Fibroblast of lung (primary cell): ENCODE measurements at regions not wholly inside any gene's neighbourhood (a gene's known extent, or its start where the extent isn't known, plus 50 kb on each side); places are given as distances from the start of the nearest gene placed in this dataset.

Experiments used
- DNase-seq, 2 donors: peaks; one replicate each; pipeline versions ENCODE4 v3.0.0 to v3.0.0-alpha.2; 2010; ENCODE audit warnings: low read depth in 2 of 2
- H2AFZ ChIP-seq: 2 replicates; pipeline ENCODE4 v1.5.1; 2012; ENCODE audit warnings: low read length, control low read depth, inconsistent platforms
- H3K27ac ChIP-seq: 2 replicates; pipeline ENCODE4 v1.5.1; 2011; ENCODE audit warnings: low read length, control low read depth; ENCODE audit not compliant: insufficient read depth
- H3K27me3 ChIP-seq: 2 replicates; pipeline ENCODE4 v1.5.1; 2011; ENCODE audit warnings: mild to moderate bottlenecking, low read length; ENCODE audit not compliant: control insufficient read depth, insufficient read depth
- H3K36me3 ChIP-seq: 2 replicates; pipeline ENCODE4 v1.5.1; 2011; ENCODE audit warnings: low read length; ENCODE audit not compliant: control insufficient read depth, insufficient read depth
- H3K4me1 ChIP-seq: 2 replicates; pipeline ENCODE4 v1.5.1; 2011; ENCODE audit warnings: low read length; ENCODE audit not compliant: control insufficient read depth, insufficient read depth; ENCODE audit errors: extremely low read depth
- H3K4me2 ChIP-seq: 2 replicates; pipeline ENCODE4 v1.5.1; 2011; ENCODE audit warnings: low read length, control low read depth; ENCODE audit not compliant: insufficient read depth; ENCODE audit errors: extremely low read depth
- H3K4me3 ChIP-seq, 4 experiments: fragments of 200-600 bp in 1 of 4; sonication (generic) in 1 of 4; replicated peaks in 1 of 4; 2 replicates each; pipeline ENCODE4 v1.5.1; 2011 to 2016; ENCODE audit warnings: low read length in 4 of 4, low read depth in 3 of 4, mild to moderate bottlenecking in 3 of 4, control low read depth in 2 of 4, inconsistent platforms in 1 of 4, mixed read lengths in 1 of 4; ENCODE audit not compliant: insufficient read depth in 1 of 4; ENCODE audit errors: control extremely low read depth in 1 of 4
- H3K79me2 ChIP-seq: 2 replicates; pipeline ENCODE4 v1.5.1; 2012; ENCODE audit warnings: mild to moderate bottlenecking, low read length, inconsistent platforms; ENCODE audit not compliant: control insufficient read depth, insufficient read depth
- H3K9ac ChIP-seq: 2 replicates; pipeline ENCODE4 v1.5.1; 2011; ENCODE audit warnings: mild to moderate bottlenecking, low read length, control low read depth; ENCODE audit not compliant: insufficient read depth
- H3K9me3 ChIP-seq: 2 replicates; pipeline ENCODE4 v1.5.1; 2012; ENCODE audit warnings: low read depth, low read length; ENCODE audit not compliant: control insufficient read depth, insufficient read depth
- H4K20me1 ChIP-seq: 2 replicates; pipeline ENCODE4 v1.5.1; 2011; ENCODE audit warnings: low read length; ENCODE audit not compliant: control insufficient read depth, insufficient read depth; ENCODE audit errors: extremely low read depth
- EZH2 ChIP-seq: IDR thresholded peaks from 2 replicates; pipeline ENCODE4 v1.5.1; 2012; ENCODE audit warnings: low read length, control low read depth, mild to moderate bottlenecking; ENCODE audit errors: missing control alignments
- TF ChIP-seq, protein P1 (sequence below), 2 donors: IDR thresholded peaks in 1 of 2; conservative IDR thresholded peaks in 1 of 2; 1 replicate in 1 of 2; 2 replicates in 1 of 2; pipeline ENCODE4 v1.5.1; 2011 to 2012; ENCODE audit warnings: low read length in 2 of 2, control low read depth in 1 of 2, inconsistent platforms in 1 of 2, low read depth in 1 of 2, mild to moderate bottlenecking in 1 of 2

DNA sequence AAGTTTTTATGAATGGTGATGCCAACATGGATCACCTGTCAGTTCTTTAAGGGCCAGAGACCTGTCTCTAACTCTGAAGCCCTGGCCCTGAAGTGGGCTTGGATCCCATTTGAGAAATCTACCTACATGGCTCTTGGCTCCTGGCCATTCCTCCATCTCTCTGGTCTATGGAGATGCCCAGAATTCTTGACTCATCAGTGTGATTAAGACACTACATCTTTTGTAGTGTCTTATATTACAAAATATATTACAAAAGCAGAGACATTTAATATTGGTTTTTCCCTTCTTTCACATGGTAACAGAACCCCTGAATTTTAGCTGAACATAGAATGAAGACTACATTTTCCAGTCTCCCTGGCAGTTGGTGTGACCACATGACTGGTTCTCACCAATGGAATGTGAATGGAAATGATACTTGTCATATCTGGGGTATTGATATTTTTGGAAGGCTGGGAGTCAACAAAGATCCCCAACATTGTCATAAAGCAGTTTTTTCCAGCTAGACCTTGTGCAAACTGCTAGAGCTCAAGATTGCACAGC, 198.3 kb downstream of the SREK1 start:
- no peaks in the 10 kb centered on the region for H3K79me2 ChIP-seq
- H3K4me3 ChIP-seq = no peak overlapping the region
- no peak overlapping the region for H3K9ac ChIP-seq
- no peak for DNase-seq
- H2AFZ ChIP-seq = no peak overlapping the region
- TF ChIP-seq, protein P1, sequence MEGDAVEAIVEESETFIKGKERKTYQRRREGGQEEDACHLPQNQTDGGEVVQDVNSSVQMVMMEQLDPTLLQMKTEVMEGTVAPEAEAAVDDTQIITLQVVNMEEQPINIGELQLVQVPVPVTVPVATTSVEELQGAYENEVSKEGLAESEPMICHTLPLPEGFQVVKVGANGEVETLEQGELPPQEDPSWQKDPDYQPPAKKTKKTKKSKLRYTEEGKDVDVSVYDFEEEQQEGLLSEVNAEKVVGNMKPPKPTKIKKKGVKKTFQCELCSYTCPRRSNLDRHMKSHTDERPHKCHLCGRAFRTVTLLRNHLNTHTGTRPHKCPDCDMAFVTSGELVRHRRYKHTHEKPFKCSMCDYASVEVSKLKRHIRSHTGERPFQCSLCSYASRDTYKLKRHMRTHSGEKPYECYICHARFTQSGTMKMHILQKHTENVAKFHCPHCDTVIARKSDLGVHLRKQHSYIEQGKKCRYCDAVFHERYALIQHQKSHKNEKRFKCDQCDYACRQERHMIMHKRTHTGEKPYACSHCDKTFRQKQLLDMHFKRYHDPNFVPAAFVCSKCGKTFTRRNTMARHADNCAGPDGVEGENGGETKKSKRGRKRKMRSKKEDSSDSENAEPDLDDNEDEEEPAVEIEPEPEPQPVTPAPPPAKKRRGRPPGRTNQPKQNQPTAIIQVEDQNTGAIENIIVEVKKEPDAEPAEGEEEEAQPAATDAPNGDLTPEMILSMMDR (conservative IDR thresholded peaks at IDR 0.05 in 1 of 2, IDR thresholded peaks at IDR 0.05 in 1 of 2; ENCODE audit: low read depth in 1 of 2, low read length in 2 of 2) = no peak
- TF ChIP-seq EZH2 = no peak
- H3K36me3 ChIP-seq = no peaks in the 10 kb centered on the region
- H3K4me1 ChIP-seq = no peaks in the 10 kb centered on the region
- no peaks in the 10 kb centered on the region for H3K9me3 ChIP-seq
- no peak overlapping the region for H3K4me2 ChIP-seq
- no peaks in the 10 kb centered on the region for H3K27me3 ChIP-seq
- no peak overlapping the region for H3K27ac ChIP-seq
- H4K20me1 ChIP-seq = no peaks in the 10 kb centered on the region

DNA sequence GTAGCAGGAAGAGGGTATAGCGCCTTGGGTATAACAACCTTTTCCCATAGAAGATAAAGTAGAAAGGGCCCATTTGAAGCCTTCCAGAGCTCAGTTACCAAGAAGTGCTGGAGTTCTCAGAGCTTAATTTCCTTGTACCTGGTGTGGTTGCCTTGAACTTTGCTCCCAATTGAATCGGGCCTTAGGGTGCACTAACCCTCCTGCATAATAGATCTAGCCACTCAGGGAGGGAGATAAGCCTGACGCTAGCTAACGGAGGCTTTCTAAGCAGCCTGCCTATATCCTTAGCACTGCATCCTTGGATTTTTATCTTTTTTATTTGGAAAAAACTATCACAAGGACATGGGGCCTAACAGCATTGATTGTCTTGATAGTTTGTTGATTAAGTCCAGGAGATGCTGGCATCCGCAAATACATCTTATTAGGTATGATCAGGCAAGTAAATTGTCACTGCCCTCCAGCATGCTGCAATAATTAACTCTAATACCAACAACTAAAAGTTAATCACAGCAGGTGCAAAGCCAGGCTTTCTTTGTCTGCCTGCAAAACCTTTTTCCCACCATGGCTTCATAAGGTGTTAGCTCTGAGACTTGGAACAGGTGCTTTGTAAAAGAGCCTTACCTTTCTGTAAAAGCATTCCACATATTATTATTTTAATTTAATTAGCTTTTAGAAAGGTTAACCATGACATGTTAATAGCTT, 199.4 kb downstream of the SREK1 start:
- Histone ChIP-seq H3K36me3 (no peaks in the 10 kb centered on the region), H4K20me1 (no peaks in the 10 kb centered on the region), H3K4me1 (no peaks in the 10 kb centered on the region), H3K27ac (no peak overlapping the region), H3K79me2 (no peaks in the 10 kb centered on the region), H3K9ac (no peak overlapping the region), H3K27me3 (no peaks in the 10 kb centered on the region), H2AFZ (no peak overlapping the region), H3K9me3 (no peaks in the 10 kb centered on the region), H3K4me3 (no peak overlapping the region), H3K4me2 (no peak overlapping the region)
- TF ChIP-seq, protein P1 (conservative IDR thresholded peaks at IDR 0.05 in 1 of 2, IDR thresholded peaks at IDR 0.05 in 1 of 2; ENCODE audit: low read depth in 1 of 2, low read length in 2 of 2) = no peak
- no peak for TF ChIP-seq EZH2
- DNase-seq = no peak

DNA sequence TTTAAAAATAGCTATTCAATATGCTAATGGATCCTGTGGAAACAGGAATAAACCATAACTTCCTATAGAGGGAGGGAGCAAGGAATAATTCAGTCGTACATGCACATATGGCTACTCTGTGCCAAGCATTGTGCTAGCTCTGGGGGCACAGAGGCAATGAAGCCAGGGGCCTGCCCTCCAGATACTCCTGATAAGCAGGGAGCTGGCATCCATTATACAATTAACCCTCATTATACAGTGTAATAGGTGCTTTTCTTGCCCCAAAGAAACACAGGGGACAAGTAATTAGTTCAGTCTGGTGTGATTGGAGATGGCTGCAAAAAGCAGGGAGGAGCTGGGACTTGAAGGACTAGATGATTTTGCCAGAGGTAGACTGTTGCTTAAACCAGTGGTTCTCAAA, 200.4 kb downstream of the SREK1 start:
- Histone ChIP-seq H3K4me2 (no peak overlapping the region), H3K9ac (no peak overlapping the region), H3K79me2 (no peaks in the 10 kb centered on the region), H4K20me1 (no peaks in the 10 kb centered on the region), H3K27ac (no peak overlapping the region), H2AFZ (no peak overlapping the region), H3K36me3 (no peaks in the 10 kb centered on the region), H3K27me3 (no peaks in the 10 kb centered on the region), H3K9me3 (no peaks in the 10 kb centered on the region), H3K4me1 (no peaks in the 10 kb centered on the region), H3K4me3 (no peak overlapping the region)
- TF ChIP-seq EZH2 = no peak
- TF ChIP-seq, protein P1 (conservative IDR thresholded peaks at IDR 0.05 in 1 of 2, IDR thresholded peaks at IDR 0.05 in 1 of 2; ENCODE audit: low read depth in 1 of 2, low read length in 2 of 2) = no peak
- DNase-seq = no peak
